ENCODE measurements at regions not wholly inside any gene's neighbourhood (a gene's known extent, or its start where the extent isn't known, plus 50 kb on each side); places are given as distances from the start of the nearest gene placed in this dataset.

DNA sequence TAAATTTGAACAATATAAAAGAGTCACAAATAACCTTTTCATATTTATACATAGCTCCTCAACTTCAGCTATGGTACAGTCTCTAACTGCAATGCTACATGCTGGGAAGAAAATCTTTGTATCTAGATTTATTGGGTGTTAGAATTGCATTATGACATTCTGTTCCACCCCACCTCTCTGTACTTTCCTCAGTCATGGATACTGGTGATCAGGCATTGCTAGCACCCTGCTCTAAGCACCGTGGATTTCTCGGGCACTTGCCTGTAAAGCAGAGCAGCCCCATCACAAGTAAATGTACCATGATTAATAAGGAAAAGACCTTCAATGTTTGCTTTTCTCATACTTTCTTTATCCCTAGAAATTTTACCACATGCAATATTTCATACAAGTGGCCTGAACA is 1028.9 kb upstream of the INTU start:
- intact Hi-C loops (cut with DNase I), result no loop called here
- FAIRE-seq, result no peak
- TF ChIP-seq, protein P1, sequence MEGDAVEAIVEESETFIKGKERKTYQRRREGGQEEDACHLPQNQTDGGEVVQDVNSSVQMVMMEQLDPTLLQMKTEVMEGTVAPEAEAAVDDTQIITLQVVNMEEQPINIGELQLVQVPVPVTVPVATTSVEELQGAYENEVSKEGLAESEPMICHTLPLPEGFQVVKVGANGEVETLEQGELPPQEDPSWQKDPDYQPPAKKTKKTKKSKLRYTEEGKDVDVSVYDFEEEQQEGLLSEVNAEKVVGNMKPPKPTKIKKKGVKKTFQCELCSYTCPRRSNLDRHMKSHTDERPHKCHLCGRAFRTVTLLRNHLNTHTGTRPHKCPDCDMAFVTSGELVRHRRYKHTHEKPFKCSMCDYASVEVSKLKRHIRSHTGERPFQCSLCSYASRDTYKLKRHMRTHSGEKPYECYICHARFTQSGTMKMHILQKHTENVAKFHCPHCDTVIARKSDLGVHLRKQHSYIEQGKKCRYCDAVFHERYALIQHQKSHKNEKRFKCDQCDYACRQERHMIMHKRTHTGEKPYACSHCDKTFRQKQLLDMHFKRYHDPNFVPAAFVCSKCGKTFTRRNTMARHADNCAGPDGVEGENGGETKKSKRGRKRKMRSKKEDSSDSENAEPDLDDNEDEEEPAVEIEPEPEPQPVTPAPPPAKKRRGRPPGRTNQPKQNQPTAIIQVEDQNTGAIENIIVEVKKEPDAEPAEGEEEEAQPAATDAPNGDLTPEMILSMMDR (IDR thresholded peaks at IDR 0.05; ENCODE audit: borderline replicate concordance, extremely low read depth, insufficient read depth), result no peak

DNA sequence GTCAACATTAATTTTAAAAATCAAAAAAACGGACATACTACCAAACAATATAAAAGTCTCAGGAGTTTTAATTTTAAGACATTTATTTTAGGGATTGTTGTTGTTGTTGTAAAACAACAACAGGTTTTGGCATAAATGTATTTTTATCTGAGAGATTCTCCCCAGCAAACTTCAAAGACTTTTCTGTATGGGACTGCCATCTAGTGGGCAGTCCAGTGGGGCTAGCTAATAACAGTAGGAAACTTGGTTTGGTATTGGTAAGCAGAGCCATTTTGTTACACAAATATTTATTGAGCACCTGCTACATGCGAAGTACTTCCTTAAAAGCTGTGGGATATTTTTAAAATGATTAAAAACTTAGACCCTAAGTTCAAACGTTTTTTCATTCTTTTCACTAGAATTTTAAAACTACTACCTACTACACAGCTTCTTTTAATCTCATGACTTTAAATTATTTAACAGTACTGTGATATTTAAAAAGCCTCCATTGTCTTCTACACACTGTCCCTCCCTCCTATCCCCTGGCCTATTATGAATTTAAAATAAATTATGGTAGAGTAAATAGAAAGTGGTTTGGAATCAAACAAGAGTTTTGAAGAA is 1028.4 kb upstream of the INTU start:
- H3K9ac ChIP-seq (ENCODE audit: low read length in 3 of 3), result no peak overlapping the region
- peak in 3 of 5 donors; percentile 31 to 71 (median 45) for DNase-seq
- intact Hi-C loops (cut with DNase I), result no loop called here
- H3K4me1 ChIP-seq (ENCODE audit: control insufficient read depth in 2 of 3, insufficient read depth in 2 of 3, low read depth in 1 of 3, low read length in 3 of 3), result no peaks in the 10 kb centered on the region
- H3K36me3 ChIP-seq (ENCODE audit: control insufficient read depth in 2 of 3, insufficient read depth in 3 of 3, low read length in 3 of 3), result no peaks in the 10 kb centered on the region
- no peaks in the 10 kb centered on the region for H3K9me3 ChIP-seq (ENCODE audit: control insufficient read depth in 2 of 3, insufficient read depth in 1 of 3, low read length in 3 of 3)
- H3K27me3 ChIP-seq (ENCODE audit: control insufficient read depth, insufficient read depth, low read length), result no peaks in the 10 kb centered on the region
- no peak overlapping the region for H3K27ac ChIP-seq (ENCODE audit: low read depth in 2 of 2, low read length in 2 of 2)
- FAIRE-seq, result peak; percentile 60
- H3K4me3 ChIP-seq (ENCODE audit: low read length in 3 of 3), result no peak overlapping the region
- TF ChIP-seq, protein P1 (IDR thresholded peaks at IDR 0.05; ENCODE audit: borderline replicate concordance, extremely low read depth, insufficient read depth), result peak; percentile 40

More for the DNA sequence above, 1028.9 kb upstream of the INTU start:
- no peak overlapping the region for H3K9ac ChIP-seq (ENCODE audit: low read length in 3 of 3)
- H3K9me3 ChIP-seq (ENCODE audit: control insufficient read depth in 2 of 3, insufficient read depth in 1 of 3, low read length in 3 of 3), result no peaks in the 10 kb centered on the region
- no peaks in the 10 kb centered on the region for H3K27me3 ChIP-seq (ENCODE audit: control insufficient read depth, insufficient read depth, low read length)
- no peak overlapping the region for H3K27ac ChIP-seq (ENCODE audit: low read depth in 2 of 2, low read length in 2 of 2)
- H3K4me1 ChIP-seq (ENCODE audit: control insufficient read depth in 2 of 3, insufficient read depth in 2 of 3, low read depth in 1 of 3, low read length in 3 of 3), result no peaks in the 10 kb centered on the region
- H3K4me3 ChIP-seq (ENCODE audit: low read length in 3 of 3), result no peak overlapping the region
- H3K36me3 ChIP-seq (ENCODE audit: control insufficient read depth in 2 of 3, insufficient read depth in 3 of 3, low read length in 3 of 3), result no peaks in the 10 kb centered on the region
- no peak for DNase-seq

- Histone ChIP-seq H3K9me3 (ENCODE audit: control insufficient read depth in 2 of 3, insufficient read depth in 1 of 3, low read length in 3 of 3) (no peaks in the 10 kb centered on the region), H3K4me3 (ENCODE audit: low read length in 3 of 3) (no peak overlapping the region), H3K27ac (ENCODE audit: low read depth in 2 of 2, low read length in 2 of 2) (no peak overlapping the region), H3K9ac (ENCODE audit: low read length in 3 of 3) (no peak overlapping the region), H3K27me3 (ENCODE audit: control insufficient read depth, insufficient read depth, low read length) (no peaks in the 10 kb centered on the region), H3K4me1 (ENCODE audit: control insufficient read depth in 2 of 3, insufficient read depth in 2 of 3, low read depth in 1 of 3, low read length in 3 of 3) (no peaks in the 10 kb centered on the region), H3K36me3 (ENCODE audit: control insufficient read depth in 2 of 3, insufficient read depth in 3 of 3, low read length in 3 of 3) (no peaks in the 10 kb centered on the region)
- intact Hi-C loops (cut with DNase I), result no loop called here
- TF ChIP-seq, protein P1 (IDR thresholded peaks at IDR 0.05; ENCODE audit: borderline replicate concordance, extremely low read depth, insufficient read depth), result no peak
- DNase-seq, result no peak
- FAIRE-seq, result no peak
Measured at GRCh38 chr4:126610933-126611332, 1021.8 kb upstream of the INTU start.

GRCh38 chr4:126611900-126612299 is 1020.9 kb upstream of the INTU start:
- no peak for FAIRE-seq
- TF ChIP-seq, protein P1 (IDR thresholded peaks at IDR 0.05; ENCODE audit: borderline replicate concordance, extremely low read depth, insufficient read depth), result no peak

More at GRCh38 chr4:126611900-126612299, 1020.9 kb upstream of the INTU start:
- Histone ChIP-seq H3K9me3 (ENCODE audit: control insufficient read depth in 2 of 3, insufficient read depth in 1 of 3, low read length in 3 of 3) (no peaks in the 10 kb centered on the region), H3K27ac (ENCODE audit: low read depth in 2 of 2, low read length in 2 of 2) (no peak overlapping the region), H3K9ac (ENCODE audit: low read length in 3 of 3) (no peak overlapping the region), H3K36me3 (ENCODE audit: control insufficient read depth in 2 of 3, insufficient read depth in 3 of 3, low read length in 3 of 3) (no peaks in the 10 kb centered on the region), H3K4me3 (ENCODE audit: low read length in 3 of 3) (no peak overlapping the region), H3K4me1 (ENCODE audit: control insufficient read depth in 2 of 3, insufficient read depth in 2 of 3, low read depth in 1 of 3, low read length in 3 of 3) (no peaks in the 10 kb centered on the region), H3K27me3 (ENCODE audit: control insufficient read depth, insufficient read depth, low read length) (no peaks in the 10 kb centered on the region)
- intact Hi-C loops (cut with DNase I), result no loop called here
- DNase-seq, result no peak

All from kidney (tissue), 13 donors.